CD4-positive, alpha-beta memory T cell (primary cell): ENCODE measurements at regions not wholly inside any gene's neighbourhood (a gene's known extent, or its start where the extent isn't known, plus 50 kb on each side); places are given as distances from the start of the nearest gene placed in this dataset.
"Not testable (repeated sequence)": the region's sequence is repeated elsewhere in the genome, so short reads cannot be mapped to it uniquely, and the experiment has no call there.

ENCODE experiments used
- CTCF ChIA-PET: fragments of 350-600 bp; sonication (Branson Sonifier 250); formaldehyde crosslinking; loops from one replicate; lab custom pipeline; 2021; ENCODE audit warnings: inconsistent platforms; ENCODE audit not compliant: partially characterized antibody; lab: Charles Lee
- POLR2A ChIA-PET: fragments of 350-600 bp; sonication (Branson Sonifier 250); formaldehyde crosslinking; loops from one replicate; lab custom pipeline; 2021; ENCODE audit not compliant: partially characterized antibody; lab: Charles Lee
- DNase-seq, 5 donors: peaks; one replicate each; pipeline versions ENCODE4 v3.0.0 to v3.0.0-alpha.2; 2020 to 2022; ENCODE audit warnings: mixed read lengths in 1 of 5
- H3K27ac ChIP-seq: one replicate; pipeline ENCODE4 v1.7.0; 2013; ENCODE audit warnings: low read depth, low read length
- H3K27me3 ChIP-seq: 2 replicates; pipeline ENCODE4 v1.7.0; 2013; ENCODE audit warnings: mild to moderate bottlenecking, low read length, moderate library complexity; ENCODE audit not compliant: insufficient read depth
- H3K36me3 ChIP-seq: 2 replicates; pipeline ENCODE4 v1.7.0; 2013; ENCODE audit warnings: mild to moderate bottlenecking, low read length, moderate library complexity; ENCODE audit not compliant: insufficient read depth
- H3K4me1 ChIP-seq: 2 replicates; pipeline ENCODE4 v1.7.0; 2013; ENCODE audit warnings: mild to moderate bottlenecking, low read length, moderate library complexity; ENCODE audit not compliant: insufficient read depth
- H3K4me3 ChIP-seq, 2 donors: one replicate each; pipeline ENCODE4 v1.7.0; 2013; ENCODE audit warnings: low read length in 2 of 2, mild to moderate bottlenecking in 1 of 2
- H3K9me3 ChIP-seq, 2 donors: one replicate each; pipeline ENCODE4 v1.7.0; 2013; ENCODE audit warnings: low read length in 2 of 2, control low read depth in 1 of 2; ENCODE audit not compliant: control insufficient read depth in 1 of 2
- H3K27ac Mint-ChIP-seq, 7 donors: one replicate each; pipeline ENCODE4 v1.8.0; 2020 to 2021; ENCODE audit warnings: mixed read lengths in 7 of 7, mild to moderate bottlenecking in 6 of 7, inconsistent platforms in 3 of 7, moderate library complexity in 3 of 7
- H3K27me3 Mint-ChIP-seq, 2 donors: one replicate each; pipeline ENCODE4 v1.8.0; 2020 to 2021; ENCODE audit warnings: mixed read lengths in 2 of 2
- H3K36me3 Mint-ChIP-seq, 2 donors: one replicate each; pipeline ENCODE4 v1.8.0; 2020 to 2021; ENCODE audit warnings: mixed read lengths in 2 of 2, inconsistent platforms in 1 of 2, mild to moderate bottlenecking in 1 of 2
- H3K4me1 Mint-ChIP-seq, 4 donors: one replicate each; pipeline ENCODE4 v1.8.0; 2020 to 2021; ENCODE audit warnings: mixed read lengths in 4 of 4, mild to moderate bottlenecking in 1 of 4
- H3K4me3 Mint-ChIP-seq, 8 donors: one replicate each; pipeline ENCODE4 v1.8.0; 2020 to 2021; ENCODE audit warnings: mixed read lengths in 8 of 8, mild to moderate bottlenecking in 7 of 8, moderate library complexity in 6 of 8, inconsistent platforms in 3 of 8
- H3K9me3 Mint-ChIP-seq, 8 donors: one replicate each; pipeline ENCODE4 v1.8.0; 2020 to 2021; ENCODE audit warnings: mixed read lengths in 8 of 8, mild to moderate bottlenecking in 5 of 8, inconsistent platforms in 3 of 8, moderate library complexity in 1 of 8
- intact Hi-C: fragments of 100-400 bp; cut with micrococcal nuclease; formaldehyde crosslinking; loops from one replicate; pipeline ENCODE4 v1.15.1; 2023

- H3K9me3 Mint-ChIP-seq = peaks cover 0 to 5% (median 0%) of the 10 kb centered on the region in 8 donors
- H3K4me1 ChIP-seq = no peaks in the 10 kb centered on the region
- peaks cover 0 to 4% (median 0%) of the 10 kb centered on the region in 4 donors for H3K4me1 Mint-ChIP-seq
- CTCF ChIA-PET = no interaction called here
- no peak overlapping the region for H3K27ac ChIP-seq
- POLR2A ChIA-PET = no interaction called here
- H3K4me3 ChIP-seq = no peak overlapping the region
- H3K27ac Mint-ChIP-seq = no peak overlapping the region
- H3K27me3 Mint-ChIP-seq = no peaks in the 10 kb centered on the region
- no peaks in the 10 kb centered on the region for H3K36me3 Mint-ChIP-seq
- H3K36me3 ChIP-seq = no peaks in the 10 kb centered on the region
- intact Hi-C loops = no loop called here
- no peaks in the 10 kb centered on the region for H3K27me3 ChIP-seq
- no peaks in the 10 kb centered on the region for H3K9me3 ChIP-seq
- no peak for DNase-seq
- H3K4me3 Mint-ChIP-seq = no peak overlapping the region
Observed at GRCh38 chr6:168844821-168845609, 404.0 kb downstream of the SMOC2 start.

GRCh38 chr6:168842632-168843212 lies 401.7 kb downstream of the SMOC2 start:
- H3K4me3 Mint-ChIP-seq, H3K27ac Mint-ChIP-seq, H3K9me3 ChIP-seq, H3K4me1 Mint-ChIP-seq, H3K36me3 Mint-ChIP-seq, intact Hi-C loops, CTCF ChIA-PET, H3K4me1 ChIP-seq, H3K27me3 Mint-ChIP-seq, H3K36me3 ChIP-seq, DNase-seq, H3K4me3 ChIP-seq, H3K27ac ChIP-seq, H3K27me3 ChIP-seq, POLR2A ChIA-PET: not testable (repeated sequence)
- H3K9me3 Mint-ChIP-seq = peaks cover 0 to 11% (median 2%) of the 10 kb centered on the region in 8 donors

- H3K4me3 ChIP-seq = no peak overlapping the region
- ChIA-PET POLR2A (no interaction called here), CTCF (no interaction called here)
- H3K36me3 ChIP-seq = no peaks in the 10 kb centered on the region
- H3K4me1 ChIP-seq = no peaks in the 10 kb centered on the region
- intact Hi-C loops = no loop called here
- Mint-ChIP-seq H3K4me1 (no peaks in the 10 kb centered on the region), H3K4me3 (no peak overlapping the region), H3K27me3 (peaks cover 0 to 5% of the 10 kb centered on the region in 2 donors), H3K27ac (no peak overlapping the region), H3K36me3 (no peaks in the 10 kb centered on the region), H3K9me3 (peaks cover 0 to 15% (median 2%) of the 10 kb centered on the region in 8 donors)
- no peak for DNase-seq
- no peaks in the 10 kb centered on the region for H3K27me3 ChIP-seq
- H3K9me3 ChIP-seq = no peaks in the 10 kb centered on the region
- H3K27ac ChIP-seq = no peak overlapping the region
Observed at GRCh38 chr6:168841609-168842278, 400.8 kb downstream of the SMOC2 start.

- intact Hi-C loops, H3K27ac Mint-ChIP-seq: not testable (repeated sequence)
Observed at GRCh38 chr6:168840932-168841331, 399.9 kb downstream of the SMOC2 start.

GRCh38 chr6:168840299-168840698 lies 399.3 kb downstream of the SMOC2 start:
- intact Hi-C loops, H3K27me3 ChIP-seq, CTCF ChIA-PET, H3K4me3 Mint-ChIP-seq, H3K36me3 Mint-ChIP-seq, DNase-seq, H3K36me3 ChIP-seq, H3K27ac ChIP-seq, H3K4me1 Mint-ChIP-seq, H3K4me3 ChIP-seq, POLR2A ChIA-PET, H3K4me1 ChIP-seq, H3K9me3 ChIP-seq, H3K27ac Mint-ChIP-seq: not testable (repeated sequence)
- peaks cover 7 to 15% of the 10 kb centered on the region in 2 donors for H3K27me3 Mint-ChIP-seq
- peaks cover 0 to 15% (median 2%) of the 10 kb centered on the region in 8 donors for H3K9me3 Mint-ChIP-seq

More at GRCh38 chr6:168840932-168841331, 399.9 kb downstream of the SMOC2 start:
- H3K4me3 Mint-ChIP-seq, H3K4me3 ChIP-seq, H3K27ac ChIP-seq, H3K36me3 Mint-ChIP-seq, H3K36me3 ChIP-seq, H3K4me1 Mint-ChIP-seq, H3K4me1 ChIP-seq, H3K27me3 ChIP-seq, DNase-seq, POLR2A ChIA-PET, CTCF ChIA-PET, H3K9me3 ChIP-seq: not testable (repeated sequence)
- Mint-ChIP-seq H3K9me3 (peaks cover 0 to 15% (median 2%) of the 10 kb centered on the region in 8 donors), H3K27me3 (peaks cover 3 to 11% of the 10 kb centered on the region in 2 donors)

- no peaks in the 10 kb centered on the region for H3K36me3 Mint-ChIP-seq
- no peaks in the 10 kb centered on the region for H3K9me3 ChIP-seq
- no peaks in the 10 kb centered on the region for H3K4me1 ChIP-seq
- ChIA-PET CTCF (no interaction called here), POLR2A (no interaction called here)
- H3K27me3 ChIP-seq = no peaks in the 10 kb centered on the region
- peaks cover 0 to 15% (median 2%) of the 10 kb centered on the region in 8 donors for H3K9me3 Mint-ChIP-seq
- peaks cover 7 to 22% of the 10 kb centered on the region in 2 donors for H3K27me3 Mint-ChIP-seq
- no peaks in the 10 kb centered on the region for H3K4me1 Mint-ChIP-seq
- H3K4me3 ChIP-seq = no peak overlapping the region
- no peak overlapping the region for H3K27ac ChIP-seq
- H3K36me3 ChIP-seq = no peaks in the 10 kb centered on the region
- no peak for DNase-seq
- H3K27ac Mint-ChIP-seq = no peak overlapping the region
- no peak overlapping the region for H3K4me3 Mint-ChIP-seq
- intact Hi-C loops = no loop called here
Observed at GRCh38 chr6:168838037-168838399, 397.0 kb downstream of the SMOC2 start.

- Histone ChIP-seq H3K27me3 (no peaks in the 10 kb centered on the region), H3K4me1 (no peaks in the 10 kb centered on the region), H3K9me3 (no peaks in the 10 kb centered on the region), H3K4me3 (no peak overlapping the region), H3K36me3 (no peaks in the 10 kb centered on the region), H3K27ac (no peak overlapping the region)
- no peak overlapping the region for H3K4me3 Mint-ChIP-seq
- ChIA-PET POLR2A (no interaction called here), CTCF (no interaction called here)
- peaks cover 0 to 15% (median 2%) of the 10 kb centered on the region in 8 donors for H3K9me3 Mint-ChIP-seq
- no peaks in the 10 kb centered on the region for H3K4me1 Mint-ChIP-seq
- H3K27me3 Mint-ChIP-seq = peaks cover 7 to 22% of the 10 kb centered on the region in 2 donors
- H3K27ac Mint-ChIP-seq = no peak overlapping the region
- H3K36me3 Mint-ChIP-seq = no peaks in the 10 kb centered on the region
- DNase-seq = no peak
- intact Hi-C loops = no loop called here
Observed at GRCh38 chr6:168837254-168838036, 396.5 kb downstream of the SMOC2 start.
